HEK293 (cell line): ENCODE measurements at regions not wholly inside any gene's neighbourhood (a gene's known extent, or its start where the extent isn't known, plus 50 kb on each side); places are given as distances from the start of the nearest gene placed in this dataset.

Experiments
- CTCF ChIA-PET: fragments of 350-600 bp; formaldehyde crosslinking; extraction: SDS; loops from one replicate; lab custom pipeline; 2021; ENCODE audit warnings: antibody characterized with exemption; lab: Yijun Ruan, JAX
- POLR2A ChIA-PET: fragments of 300-600 bp; formaldehyde crosslinking; extraction: SDS; loops from one replicate; lab custom pipeline; 2020; ENCODE audit warnings: antibody characterized with exemption, inconsistent platforms; lab: Yijun Ruan, JAX
- H3K27ac ChIP-seq: fragments of 200-500 bp; sonication (Bioruptor generic); 2 replicates; pipeline ENCODE4 v1.5.1; 2014; ENCODE audit warnings: low read depth, low read length, control low read depth, inconsistent platforms; ENCODE audit errors: extremely low read depth
- H3K36me3 ChIP-seq, 2 experiments: fragments of 200-500 bp in 1 of 2; sonication (Bioruptor generic) in 1 of 2; 1 replicate in 1 of 2; 2 replicates in 1 of 2; pipeline ENCODE4 v1.5.1; 2014 to 2017; ENCODE audit warnings: inconsistent platforms in 2 of 2, low read length in 2 of 2; ENCODE audit not compliant: control insufficient read depth in 2 of 2, insufficient read depth in 1 of 2
- H3K4me1 ChIP-seq: fragments of 200-500 bp; sonication (Bioruptor generic); 2 replicates; pipeline ENCODE4 v1.5.1; 2014; ENCODE audit warnings: mild to moderate bottlenecking, low read length, inconsistent platforms; ENCODE audit not compliant: control insufficient read depth, insufficient read depth
- H3K4me3 ChIP-seq: 2 replicates; pipeline ENCODE4 v1.5.1; 2011; ENCODE audit warnings: low read depth, mild to moderate bottlenecking, control low read depth, low read length, moderate library complexity
- H3K9me3 ChIP-seq: fragments of 200-500 bp; sonication (Bioruptor generic); 2 replicates; pipeline ENCODE4 v1.5.1; 2014; ENCODE audit warnings: low read depth, low read length, inconsistent platforms; ENCODE audit not compliant: control insufficient read depth, insufficient read depth
- YY1 ChIP-seq: fragments of 450-650 bp; formaldehyde crosslinking; IDR thresholded peaks from 2 replicates; pipeline ENCODE4 v1.5.1; 2018; ENCODE audit warnings: missing biosample characterization, missing genetic modification characterization
- ZBTB1 ChIP-seq: fragments of 450-650 bp; formaldehyde crosslinking; IDR thresholded peaks from 2 replicates; pipeline ENCODE4 v1.5.1; 2016; ENCODE audit warnings: missing biosample characterization, missing genetic modification characterization
- ZFP69B ChIP-seq: fragments of 450-650 bp; formaldehyde crosslinking; IDR thresholded peaks from 2 replicates; pipeline ENCODE4 v1.5.1; 2016; ENCODE audit warnings: missing biosample characterization, missing genetic modification characterization
- ZIC2 ChIP-seq: fragments of 450-650 bp; formaldehyde crosslinking; IDR thresholded peaks from 2 replicates; pipeline ENCODE4 v1.5.1; 2016; ENCODE audit warnings: missing biosample characterization, missing genetic modification characterization
- ZNF140 ChIP-seq: fragments of 450-650 bp; formaldehyde crosslinking; IDR thresholded peaks from 2 replicates; pipeline ENCODE4 v1.5.1; 2016; ENCODE audit warnings: missing biosample characterization, missing genetic modification characterization
- ZNF174 ChIP-seq: fragments of 450-650 bp; formaldehyde crosslinking; IDR thresholded peaks from 2 replicates; pipeline ENCODE4 v1.5.0; 2017; ENCODE audit warnings: missing biosample characterization, mild to moderate bottlenecking, missing genetic modification characterization
- ZNF214 ChIP-seq: fragments of 450-650 bp; formaldehyde crosslinking; IDR thresholded peaks from 2 replicates; pipeline ENCODE4 v1.5.1; 2017; ENCODE audit warnings: missing biosample characterization, mild to moderate bottlenecking, missing genetic modification characterization, borderline replicate concordance
- ZNF391 ChIP-seq: fragments of 450-650 bp; formaldehyde crosslinking; IDR thresholded peaks from 2 replicates; pipeline ENCODE4 v1.5.1; 2016; ENCODE audit warnings: low read depth, missing biosample characterization, missing genetic modification characterization, borderline replicate concordance
- ZNF394 ChIP-seq: fragments of 450-650 bp; formaldehyde crosslinking; IDR thresholded peaks from 2 replicates; pipeline ENCODE4 v1.5.1; 2016; ENCODE audit warnings: missing biosample characterization, missing genetic modification characterization, mild to moderate bottlenecking, moderate library complexity, borderline replicate concordance
- ZNF510 ChIP-seq: fragments of 450-650 bp; formaldehyde crosslinking; IDR thresholded peaks from 2 replicates; pipeline ENCODE4 v1.5.1; 2018; ENCODE audit warnings: mild to moderate bottlenecking, missing genetic modification characterization, missing biosample characterization; ENCODE audit not compliant: insufficient replicate concordance
- ZNF544 ChIP-seq: fragments of 450-650 bp; formaldehyde crosslinking; IDR thresholded peaks from 2 replicates; pipeline ENCODE4 v1.5.0; 2017; ENCODE audit warnings: missing biosample characterization, missing genetic modification characterization
- ZNF660 ChIP-seq: fragments of 450-650 bp; IDR thresholded peaks from 2 replicates; pipeline ENCODE4 v1.5.1; 2018; ENCODE audit warnings: missing biosample characterization, mild to moderate bottlenecking, missing genetic modification characterization
- ZNF792 ChIP-seq: fragments of 450-650 bp; formaldehyde crosslinking; IDR thresholded peaks from 2 replicates; pipeline ENCODE4 v1.5.1; 2016; ENCODE audit warnings: missing biosample characterization, missing genetic modification characterization
- ZSCAN30 ChIP-seq: fragments of 450-650 bp; IDR thresholded peaks from 2 replicates; pipeline ENCODE4 v1.5.1; 2018; ENCODE audit warnings: missing biosample characterization, mild to moderate bottlenecking, missing genetic modification characterization, moderate library complexity
- ZXDB ChIP-seq: fragments of 450-650 bp; formaldehyde crosslinking; IDR thresholded peaks from 2 replicates; pipeline ENCODE4 v1.5.1; 2016; ENCODE audit warnings: missing biosample characterization, missing genetic modification characterization
- TF ChIP-seq, protein P1 (sequence below): fragments of 450-650 bp; formaldehyde crosslinking; IDR thresholded peaks from 2 replicates; pipeline ENCODE4 v1.5.1; 2016; ENCODE audit warnings: missing biosample characterization, missing genetic modification characterization, borderline replicate concordance

DNA sequence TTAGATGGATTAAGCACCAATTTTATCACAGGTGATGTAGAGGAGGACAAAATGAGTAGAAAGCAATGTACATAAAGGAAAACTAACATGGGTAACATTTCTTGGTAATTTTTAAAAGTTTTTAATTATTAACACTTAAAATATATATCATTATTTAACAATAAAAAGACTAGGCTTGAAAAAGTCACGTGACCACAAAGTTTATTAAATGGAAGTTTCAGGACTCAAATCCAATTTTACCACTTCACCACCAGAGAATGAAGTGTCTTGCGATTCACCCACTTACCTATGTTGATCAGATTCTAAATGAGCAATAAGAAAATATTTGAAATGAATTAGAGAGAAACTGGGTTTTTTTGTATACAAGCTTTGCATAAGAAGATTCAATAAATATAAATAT is 721.3 kb downstream of the GBE1 start:
- TF ChIP-seq ZNF214 (no peak), ZFP69B (tag by site-specific recombination) (no peak), ZNF544 (tag by site-specific recombination) (no peak)
- TF ChIP-seq, protein P1, sequence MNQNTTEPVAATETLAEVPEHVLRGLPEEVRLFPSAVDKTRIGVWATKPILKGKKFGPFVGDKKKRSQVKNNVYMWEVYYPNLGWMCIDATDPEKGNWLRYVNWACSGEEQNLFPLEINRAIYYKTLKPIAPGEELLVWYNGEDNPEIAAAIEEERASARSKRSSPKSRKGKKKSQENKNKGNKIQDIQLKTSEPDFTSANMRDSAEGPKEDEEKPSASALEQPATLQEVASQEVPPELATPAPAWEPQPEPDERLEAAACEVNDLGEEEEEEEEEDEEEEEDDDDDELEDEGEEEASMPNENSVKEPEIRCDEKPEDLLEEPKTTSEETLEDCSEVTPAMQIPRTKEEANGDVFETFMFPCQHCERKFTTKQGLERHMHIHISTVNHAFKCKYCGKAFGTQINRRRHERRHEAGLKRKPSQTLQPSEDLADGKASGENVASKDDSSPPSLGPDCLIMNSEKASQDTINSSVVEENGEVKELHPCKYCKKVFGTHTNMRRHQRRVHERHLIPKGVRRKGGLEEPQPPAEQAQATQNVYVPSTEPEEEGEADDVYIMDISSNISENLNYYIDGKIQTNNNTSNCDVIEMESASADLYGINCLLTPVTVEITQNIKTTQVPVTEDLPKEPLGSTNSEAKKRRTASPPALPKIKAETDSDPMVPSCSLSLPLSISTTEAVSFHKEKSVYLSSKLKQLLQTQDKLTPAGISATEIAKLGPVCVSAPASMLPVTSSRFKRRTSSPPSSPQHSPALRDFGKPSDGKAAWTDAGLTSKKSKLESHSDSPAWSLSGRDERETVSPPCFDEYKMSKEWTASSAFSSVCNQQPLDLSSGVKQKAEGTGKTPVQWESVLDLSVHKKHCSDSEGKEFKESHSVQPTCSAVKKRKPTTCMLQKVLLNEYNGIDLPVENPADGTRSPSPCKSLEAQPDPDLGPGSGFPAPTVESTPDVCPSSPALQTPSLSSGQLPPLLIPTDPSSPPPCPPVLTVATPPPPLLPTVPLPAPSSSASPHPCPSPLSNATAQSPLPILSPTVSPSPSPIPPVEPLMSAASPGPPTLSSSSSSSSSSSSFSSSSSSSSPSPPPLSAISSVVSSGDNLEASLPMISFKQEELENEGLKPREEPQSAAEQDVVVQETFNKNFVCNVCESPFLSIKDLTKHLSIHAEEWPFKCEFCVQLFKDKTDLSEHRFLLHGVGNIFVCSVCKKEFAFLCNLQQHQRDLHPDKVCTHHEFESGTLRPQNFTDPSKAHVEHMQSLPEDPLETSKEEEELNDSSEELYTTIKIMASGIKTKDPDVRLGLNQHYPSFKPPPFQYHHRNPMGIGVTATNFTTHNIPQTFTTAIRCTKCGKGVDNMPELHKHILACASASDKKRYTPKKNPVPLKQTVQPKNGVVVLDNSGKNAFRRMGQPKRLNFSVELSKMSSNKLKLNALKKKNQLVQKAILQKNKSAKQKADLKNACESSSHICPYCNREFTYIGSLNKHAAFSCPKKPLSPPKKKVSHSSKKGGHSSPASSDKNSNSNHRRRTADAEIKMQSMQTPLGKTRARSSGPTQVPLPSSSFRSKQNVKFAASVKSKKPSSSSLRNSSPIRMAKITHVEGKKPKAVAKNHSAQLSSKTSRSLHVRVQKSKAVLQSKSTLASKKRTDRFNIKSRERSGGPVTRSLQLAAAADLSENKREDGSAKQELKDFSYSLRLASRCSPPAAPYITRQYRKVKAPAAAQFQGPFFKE: no peak
- Histone ChIP-seq H3K27ac (no peak overlapping the region), H3K4me1 (no peaks in the 10 kb centered on the region), H3K4me3 (no peak overlapping the region), H3K9me3 (no peaks in the 10 kb centered on the region), H3K36me3 (no peaks in the 10 kb centered on the region)
- ChIA-PET CTCF (no interaction called here), POLR2A (no interaction called here)

- Histone ChIP-seq H3K4me1 (no peaks in the 10 kb centered on the region), H3K27ac (no peak overlapping the region), H3K36me3 (no peaks in the 10 kb centered on the region)
- TF ChIP-seq ZBTB1 (no peak), ZXDB (tag by site-specific recombination) (no peak), ZNF140 (tag by site-specific recombination) (no peak), YY1 (tag by site-specific recombination) (no peak), ZNF391 (tag by site-specific recombination) (no peak), ZNF660 (tag by site-specific recombination) (no peak), ZNF394 (tag by site-specific recombination) (no peak), ZSCAN30 (tag by site-specific recombination) (no peak), ZIC2 (tag by site-specific recombination) (no peak)
- TF ChIP-seq, all 188 proteins: peak for 0
- ChIA-PET CTCF (no interaction called here), POLR2A (no interaction called here)
- H3K4me3 ChIP-seq: no peak overlapping the region
- no peaks in the 10 kb centered on the region for H3K9me3 ChIP-seq
Observed at GRCh38 chr3:81033684-81034083, 727.8 kb downstream of the GBE1 start.

DNA sequence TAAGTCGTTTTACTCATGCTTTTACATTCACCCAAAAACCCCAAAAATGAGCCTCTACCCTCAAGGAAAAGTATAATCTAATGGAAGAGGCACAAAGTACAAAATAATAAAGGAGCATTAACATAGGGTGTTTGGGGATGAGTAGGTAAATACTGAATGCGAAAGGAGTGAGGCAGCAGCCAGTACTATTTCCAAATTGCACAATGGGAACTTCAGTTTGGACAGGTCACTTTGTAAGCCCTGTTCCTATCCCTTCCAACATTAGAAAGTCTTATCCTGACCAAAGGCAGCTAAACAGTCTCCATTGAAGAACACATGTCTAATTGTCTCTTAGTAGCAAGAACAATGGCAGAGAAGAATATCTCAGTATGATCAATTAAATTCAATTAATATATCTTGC is 728.3 kb downstream of the GBE1 start:
- TF ChIP-seq ZNF174 (tag by site-specific recombination) (no peak), ZNF510 (tag by site-specific recombination) (no peak), ZNF792 (tag by site-specific recombination) (no peak)
- H3K27ac ChIP-seq: no peak overlapping the region
- ChIA-PET POLR2A (no interaction called here), CTCF (no interaction called here)
- H3K36me3 ChIP-seq: no peaks in the 10 kb centered on the region
- no peaks in the 10 kb centered on the region for H3K4me1 ChIP-seq
- no peak overlapping the region for H3K4me3 ChIP-seq
- H3K9me3 ChIP-seq: no peaks in the 10 kb centered on the region
